ENCODE measurements at regions not wholly inside any gene's neighbourhood (a gene's known extent, or its start where the extent isn't known, plus 50 kb on each side); places are given as distances from the start of the nearest gene placed in this dataset.

DNA sequence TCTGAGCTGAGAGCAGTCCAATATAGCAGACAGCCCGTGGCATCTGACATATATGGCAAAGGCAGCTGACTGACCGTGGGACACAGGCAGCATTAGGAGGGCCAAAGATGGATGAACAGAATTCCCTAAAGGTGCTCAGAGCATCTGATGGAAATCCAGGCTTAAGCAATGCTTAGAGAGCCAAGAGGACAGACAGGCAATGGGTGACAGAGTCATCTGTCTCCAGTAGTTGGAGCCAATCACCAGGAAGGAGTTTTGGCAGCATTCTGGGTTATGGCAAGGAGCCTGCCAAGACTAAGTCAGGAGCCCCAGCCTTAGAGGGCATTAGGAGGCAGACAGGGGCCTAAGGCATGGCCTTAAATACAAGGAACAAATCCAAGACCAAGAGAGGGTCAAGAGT, 153.3 kb upstream of the USP9X start:
- 93% methylated on average over 2 of the region's 2 CpGs; no CpG with 5 or more reads in 1 of the 2 experiments for WGBS, 2 experiments (ENCODE audit: extremely low coverage in 1 of 2, insufficient coverage in 1 of 2, insufficient read length in 1 of 2, insufficient replicate concordance in 2 of 2, low coverage in 1 of 2, low lambda C conversion rate in 2 of 2, missing lambda C conversion rate in 1 of 2)
- POLR2A ChIA-PET (ENCODE audit: partially characterized antibody): no interaction called here
- H4K5ac ChIP-seq (ENCODE audit: insufficient read length, low read depth, low read length): no peak overlapping the region
- TF ChIP-seq JUND (IDR thresholded peaks at IDR 0.05; ENCODE audit: low read length) (no peak), KDM5A (IDR thresholded peaks at IDR 0.05; ENCODE audit: low read length) (no peak), HDAC2 (IDR thresholded peaks at IDR 0.05; ENCODE audit: borderline replicate concordance in 1 of 2, low read depth in 2 of 2, low read length in 2 of 2) (no peak), SUZ12 (IDR thresholded peaks at IDR 0.05; ENCODE audit: low read length) (no peak), CREB1 (IDR thresholded peaks at IDR 0.05) (no peak), FOSL1 (IDR thresholded peaks at IDR 0.05; ENCODE audit: insufficient read depth, low read depth, low read length) (no peak), BACH1 (IDR thresholded peaks at IDR 0.05; ENCODE audit: low read length) (no peak), MAFK (IDR thresholded peaks at IDR 0.05; ENCODE audit: low read depth, low read length) (no peak), CBX5 (IDR thresholded peaks at IDR 0.05; ENCODE audit: low read depth, low read length) (no peak), JUN (IDR thresholded peaks at IDR 0.05; ENCODE audit: low read depth, low read length) (no peak), EGR1 (IDR thresholded peaks at IDR 0.05; ENCODE audit: borderline replicate concordance, low read depth, low read length) (no peak), RNF2 (IDR thresholded peaks at IDR 0.05; ENCODE audit: borderline replicate concordance, low read depth, low read length, missing control alignments, poor library complexity, severe bottlenecking) (no peak), CEBPB (IDR thresholded peaks at IDR 0.05; ENCODE audit: low read depth, low read length) (no peak), SP1 (IDR thresholded peaks at IDR 0.05; ENCODE audit: low read depth, low read length) (no peak), POU5F1 (IDR thresholded peaks at IDR 0.05; ENCODE audit: low read depth, low read length) (no peak), POLR2AphosphoS5 (IDR thresholded peaks at IDR 0.05; ENCODE audit: low read depth, low read length) (no peak)

More for the DNA sequence above, 153.3 kb upstream of the USP9X start:
- FAIRE-seq: no peak
- Histone ChIP-seq H2BK15ac (ENCODE audit: low read length) (no peak overlapping the region), H3K79me1 (ENCODE audit: low read depth, low read length) (no peaks in the 10 kb centered on the region), H4K91ac (replicated peaks; ENCODE audit: insufficient read length, low read length) (no peak overlapping the region), H3K14ac (ENCODE audit: insufficient read length) (no peak overlapping the region), H3K27me3 (replicated peaks in 1 of 4; ENCODE audit: control insufficient read depth in 3 of 4, extremely low read depth in 1 of 4, insufficient read depth in 3 of 4, low read length in 3 of 4) (no peaks in the 10 kb centered on the region), H3K9ac (replicated peaks in 1 of 4; ENCODE audit: extremely low read depth in 1 of 4, low read depth in 3 of 4, low read length in 3 of 4) (no peak overlapping the region), H2BK20ac (ENCODE audit: low read length) (no peak overlapping the region), H3K79me2 (ENCODE audit: control insufficient read depth in 1 of 2, insufficient read depth in 2 of 2, low read length in 2 of 2) (no peaks in the 10 kb centered on the region), H3K4ac (replicated peaks; ENCODE audit: insufficient read length, low read depth, low read length) (no peak overlapping the region), H3K4me2 (ENCODE audit: insufficient read depth in 1 of 2, low read depth in 2 of 2, low read length in 2 of 2) (no peak overlapping the region), H2BK12ac (ENCODE audit: low read depth, low read length) (0 out of 2 replicates have a peak overlapping the region, but pooled peaks have one; percentile 9), H4K8ac (ENCODE audit: extremely low read depth, insufficient read depth, low read length) (no peak overlapping the region), H2BK5ac (ENCODE audit: low read depth, low read length) (no peak overlapping the region), H3K36me3 (ENCODE audit: control insufficient read depth in 2 of 4, insufficient read depth in 4 of 4, low read length in 3 of 4) (no peaks in the 10 kb centered on the region), H3K9me3 (ENCODE audit: insufficient read depth in 2 of 2, low read depth in 1 of 2, low read length in 1 of 2) (no peaks in the 10 kb centered on the region), H3K4me1 (replicated peaks in 1 of 4; ENCODE audit: control insufficient read depth in 3 of 4, insufficient read depth in 4 of 4, low read length in 3 of 4) (no peaks in the 10 kb centered on the region; a peak in 2 of 7 replicates), H3K4me3 (ENCODE audit: extremely low read depth in 1 of 4, insufficient read depth in 2 of 4, low read depth in 3 of 4, low read length in 4 of 4) (no peak overlapping the region), H3K56ac (replicated peaks; ENCODE audit: insufficient read length, low read depth, low read length) (no peak overlapping the region), H3K23ac (ENCODE audit: insufficient read length) (no peak overlapping the region), H2BK120ac (replicated peaks; ENCODE audit: low read depth, low read length) (no peak overlapping the region), H2AK5ac (ENCODE audit: low read depth, low read length) (no peak overlapping the region), H2AFZ (ENCODE audit: low read length) (no peak overlapping the region), H4K20me1 (replicated peaks in 1 of 2; ENCODE audit: control insufficient read depth in 1 of 2, insufficient read depth in 2 of 2, low read length in 2 of 2) (no peaks in the 10 kb centered on the region), H3K27ac (ENCODE audit: low read depth, low read length) (no peak overlapping the region), H3K18ac (ENCODE audit: extremely low read depth, low read length) (no peak overlapping the region; the same call in 1 of the 2 replicates), H3K23me2 (ENCODE audit: low read depth, low read length) (no peaks in the 10 kb centered on the region)
- CTCF ChIA-PET (ENCODE audit: partially characterized antibody): interaction anchor here (0.8 to 1.3 kb wide), 2 partner anchors 10 to 104 kb away, joined by 3 to 5 read pairs; no protein-coding TSS in a partner anchor
- DNase-seq (ENCODE audit: low read depth in 1 of 2, low spot score in 2 of 2): no peak

Data from H1 (cell line).